AG08395 (cell line): ENCODE measurements at regions not wholly inside any gene's neighbourhood (a gene's known extent, or its start where the extent isn't known, plus 50 kb on each side); places are given as distances from the start of the nearest gene placed in this dataset.
"Not testable (repeated sequence)": the region's sequence is repeated elsewhere in the genome, so short reads cannot be mapped to it uniquely, and the experiment has no call there.

Source experiments
- DNase-seq: peaks from one replicate; pipeline ENCODE4 v3.0.0; 2012; ENCODE audit warnings: mixed read lengths, low spot score

DNA sequence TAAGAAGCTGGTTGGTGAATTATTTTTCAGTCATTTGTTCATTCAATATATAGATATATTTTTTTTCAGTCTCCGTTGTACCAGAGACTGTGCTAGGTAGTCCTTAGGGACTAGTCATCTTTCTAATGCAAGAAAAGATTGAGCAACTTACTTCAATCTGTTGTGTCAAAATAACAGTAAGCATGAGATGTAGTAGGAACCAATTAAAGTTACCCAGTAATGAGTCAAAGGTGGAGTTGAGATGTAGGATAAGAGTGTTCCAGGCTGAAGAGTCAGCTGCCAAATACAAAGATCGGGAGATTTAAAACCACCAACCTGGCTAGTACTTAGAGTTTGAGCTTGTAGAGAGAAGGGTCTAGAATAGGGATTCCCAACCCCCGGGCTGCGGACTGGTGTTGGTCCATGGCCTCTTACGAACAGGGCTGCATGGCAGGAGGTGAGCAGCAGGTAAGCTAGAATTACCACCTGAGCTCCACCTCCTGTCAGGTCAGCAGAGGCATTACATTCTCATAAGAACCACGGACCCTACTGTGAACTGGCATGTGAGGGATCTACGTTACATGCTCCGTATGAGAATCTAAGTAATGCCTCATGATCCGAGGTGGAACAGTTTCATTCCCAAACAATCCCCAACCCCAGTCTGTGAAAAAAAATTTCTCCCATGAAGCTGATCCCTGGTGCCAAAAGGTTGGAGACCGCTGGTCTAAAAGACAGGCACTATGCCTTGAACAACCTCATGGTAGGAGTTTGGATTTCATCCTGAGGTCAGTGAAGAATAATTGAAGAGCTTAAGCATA is 1241.5 kb upstream of the WWC1 start:
- DNase-seq = peak; percentile 1

DNA sequence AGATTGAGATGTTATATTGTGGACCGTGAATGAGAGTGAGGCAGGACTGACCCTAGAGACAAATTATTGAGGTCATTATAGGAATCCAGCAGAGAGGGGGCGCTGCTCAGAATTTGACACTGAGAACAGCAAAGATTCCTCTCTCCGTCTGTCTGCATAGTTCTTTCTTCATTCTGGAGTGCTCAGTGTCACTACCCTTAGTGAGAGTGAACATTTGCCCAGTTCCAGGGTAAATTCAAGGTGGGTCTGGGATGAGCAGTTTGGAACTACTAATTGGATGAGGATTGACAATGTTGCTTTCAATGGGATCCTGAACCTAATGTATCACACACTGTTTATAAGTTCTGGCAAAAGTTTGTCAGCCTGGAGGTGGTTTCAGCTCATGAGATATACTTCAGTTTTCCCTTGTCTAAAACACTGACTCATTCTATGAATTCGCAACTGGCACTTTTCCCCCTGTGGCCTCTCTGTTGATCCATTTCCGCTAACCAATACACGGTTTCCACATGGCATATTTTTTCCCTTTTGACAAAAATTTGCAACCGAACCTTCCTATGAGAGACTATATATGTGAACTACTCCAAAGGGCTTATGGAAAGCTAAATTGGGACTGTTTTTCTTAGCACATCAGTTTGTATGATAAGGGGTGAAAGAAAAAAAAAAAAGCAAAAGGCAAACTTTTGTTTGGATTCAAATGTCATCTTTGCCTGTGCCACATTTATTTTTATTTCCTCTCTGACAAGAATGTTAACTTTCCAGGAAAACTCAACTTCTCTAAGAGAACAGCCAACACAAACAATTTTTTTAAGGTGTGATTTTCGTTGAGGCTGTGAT is 1240.7 kb upstream of the WWC1 start:
- no peak for DNase-seq

DNA sequence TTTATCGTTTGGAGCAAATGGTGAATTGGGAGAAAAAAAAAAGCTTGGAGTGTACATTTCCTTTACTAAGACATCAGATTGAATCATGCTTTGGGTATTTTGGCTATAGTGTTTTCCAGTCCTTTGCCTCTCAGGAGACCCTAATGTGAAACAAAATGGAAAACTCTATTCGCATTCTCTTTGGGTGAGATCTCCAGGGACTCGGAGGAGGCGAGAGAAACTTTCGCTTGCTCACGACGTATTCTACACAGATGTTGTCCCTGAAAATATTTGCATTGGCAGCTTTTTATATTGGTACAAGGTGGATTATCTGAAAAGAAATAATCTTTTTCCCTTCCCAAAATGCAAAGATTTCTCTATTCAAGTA is 1240.1 kb upstream of the WWC1 start:
- DNase-seq = no peak

GRCh38 chr5:167052791-167053190 is 1238.7 kb upstream of the WWC1 start:
- DNase-seq = no peak

- DNase-seq = no peak
These were observed 1233.8 kb upstream of the WWC1 start for GRCh38 chr5:167057665-167058064.

GRCh38 chr5:167061695-167062094 is 1229.8 kb upstream of the WWC1 start:
- no peak for DNase-seq

DNA sequence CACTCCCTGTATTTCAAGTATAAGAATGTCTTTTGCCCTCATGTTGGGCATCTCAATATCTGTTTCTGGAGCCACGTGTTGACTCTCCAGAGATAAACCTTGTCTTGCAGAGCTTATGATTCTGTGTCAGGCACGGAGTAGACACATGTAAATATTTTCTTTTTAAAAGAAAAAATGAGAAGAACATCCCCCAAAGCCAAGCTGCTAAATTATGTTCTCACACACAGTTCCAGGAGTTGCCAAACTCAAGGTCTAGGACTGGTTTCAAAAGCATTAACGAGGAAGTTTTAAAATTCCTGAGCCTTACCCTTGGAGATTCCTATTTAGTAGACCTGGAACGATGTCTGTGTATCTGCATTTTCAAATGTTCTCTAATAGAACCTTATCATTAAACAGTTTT is 1228.3 kb upstream of the WWC1 start:
- no peak for DNase-seq

DNA sequence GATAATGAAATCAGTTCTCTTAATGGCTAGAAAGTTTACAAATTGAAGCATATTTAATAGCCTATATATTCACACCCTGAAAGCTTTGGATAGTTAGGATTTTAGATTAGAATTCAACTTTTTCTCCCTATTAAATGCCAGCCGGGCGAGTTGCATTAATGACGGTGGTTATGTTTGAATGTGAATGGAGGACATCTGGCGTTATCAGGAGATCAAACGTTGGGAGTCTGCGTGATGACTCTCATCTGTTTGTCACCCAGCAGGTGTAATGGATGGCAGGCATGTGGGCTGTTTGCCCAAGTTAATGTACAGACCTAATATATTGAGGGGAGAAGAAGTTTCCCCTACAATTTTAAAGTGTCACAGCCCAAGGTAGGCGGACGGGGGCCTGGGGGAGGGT is 1227.7 kb upstream of the WWC1 start:
- no peak for DNase-seq

- DNase-seq = no peak
These were observed 1227.2 kb upstream of the WWC1 start for GRCh38 chr5:167064198-167064776.

GRCh38 chr5:167065794-167066193 is 1225.7 kb upstream of the WWC1 start:
- no peak for DNase-seq

- no peak for DNase-seq
These were observed 1219.3 kb upstream of the WWC1 start for GRCh38 chr5:167071981-167072610.

DNA sequence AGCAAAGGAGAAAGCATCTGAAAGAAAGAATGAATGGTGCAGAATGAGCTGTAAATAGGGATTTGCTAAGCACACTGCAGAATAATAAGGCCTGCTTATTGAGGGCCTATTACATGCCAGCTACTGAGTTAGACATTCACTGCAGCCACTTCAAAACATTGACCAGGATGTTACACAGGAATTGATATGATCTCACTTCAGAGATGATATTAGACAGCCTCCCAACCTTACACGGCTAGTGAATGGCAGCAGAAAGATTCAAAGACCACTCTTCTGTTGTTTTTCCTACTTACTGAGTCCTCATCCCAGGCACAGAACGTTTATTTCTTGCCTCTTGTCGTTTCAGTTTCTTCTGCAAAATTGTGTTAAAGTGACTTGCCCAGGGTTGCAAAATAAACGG is 1209.9 kb upstream of the WWC1 start:
- DNase-seq = no peak

DNA sequence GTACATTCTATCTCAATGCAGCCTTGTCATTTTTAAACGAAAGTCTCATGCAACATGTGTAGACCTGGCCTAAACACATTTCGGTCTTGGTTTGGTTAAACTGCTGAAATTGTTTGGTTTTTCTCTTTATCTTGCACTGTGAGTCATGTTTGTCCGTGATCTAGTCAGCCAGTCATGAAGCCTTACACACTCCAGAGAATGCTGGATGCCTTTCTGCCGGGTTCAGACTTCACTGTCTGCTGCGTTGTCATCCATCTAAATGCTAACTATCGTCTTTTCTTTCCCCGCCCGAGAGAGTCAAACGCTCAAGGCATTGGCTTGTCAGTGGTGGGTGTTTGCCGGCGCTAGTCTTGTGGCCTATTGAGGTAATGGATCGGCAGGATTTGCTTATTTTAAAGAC is 1194.6 kb upstream of the WWC1 start:
- DNase-seq = no peak

DNA sequence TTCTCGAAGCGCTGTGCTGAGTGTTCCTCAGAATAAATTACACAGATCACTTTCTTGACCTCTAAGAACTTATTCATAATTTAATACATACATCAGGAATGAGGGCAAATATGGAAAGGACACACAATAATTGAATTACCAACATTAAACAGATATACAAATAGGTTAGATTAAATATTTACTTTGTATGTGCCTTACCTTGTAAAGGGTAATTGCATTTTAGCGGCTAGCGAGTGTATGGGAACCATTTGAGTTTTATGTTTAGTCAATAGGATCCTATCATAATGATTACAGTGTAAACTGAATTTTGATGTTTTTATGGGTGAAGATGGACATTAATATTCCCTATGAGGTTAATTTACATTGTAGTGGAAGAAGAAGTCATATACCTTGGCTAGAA is 1187.1 kb upstream of the WWC1 start:
- no peak for DNase-seq

DNA sequence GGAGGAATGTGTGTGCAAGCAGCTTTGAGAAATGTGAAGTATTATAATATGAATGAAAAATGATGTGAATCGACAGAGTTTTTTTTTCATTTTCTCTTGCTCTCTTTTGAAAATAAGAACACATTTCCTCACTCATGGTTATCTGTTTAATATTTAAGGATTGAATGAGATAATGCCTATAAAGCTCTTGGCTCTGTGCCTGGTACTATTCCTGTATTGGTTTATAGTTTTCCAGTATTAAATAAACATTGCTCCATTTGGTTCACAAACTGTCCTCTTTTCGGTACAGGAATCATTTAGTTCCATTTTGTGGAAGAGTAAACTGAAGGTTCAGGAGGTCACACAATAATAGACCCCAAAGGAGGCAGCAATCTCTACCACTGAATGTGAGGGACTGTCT is 1185.5 kb upstream of the WWC1 start:
- DNase-seq = no peak

DNA sequence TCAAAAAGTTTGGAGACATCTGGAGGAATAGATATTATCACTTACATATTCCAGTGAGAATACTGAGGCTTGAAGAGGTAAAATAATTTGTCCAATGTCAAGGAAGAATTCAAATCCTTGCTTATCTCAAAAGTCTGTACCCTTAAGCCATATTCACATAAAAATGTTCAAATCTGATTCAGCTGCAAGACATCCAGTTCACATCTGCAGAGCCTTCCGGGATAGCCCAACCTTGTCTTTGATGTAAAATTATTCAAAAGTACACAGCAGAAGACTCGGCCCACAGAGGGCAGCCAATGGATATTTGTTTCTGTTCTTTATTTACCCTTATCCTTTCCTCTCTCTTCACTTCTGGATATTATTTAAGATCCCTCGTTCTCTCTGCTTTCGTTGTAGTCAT is 1183.8 kb upstream of the WWC1 start:
- no peak for DNase-seq

- DNase-seq = not testable (repeated sequence)
These were observed 1183.2 kb upstream of the WWC1 start for GRCh38 chr5:167108266-167108665.

DNA sequence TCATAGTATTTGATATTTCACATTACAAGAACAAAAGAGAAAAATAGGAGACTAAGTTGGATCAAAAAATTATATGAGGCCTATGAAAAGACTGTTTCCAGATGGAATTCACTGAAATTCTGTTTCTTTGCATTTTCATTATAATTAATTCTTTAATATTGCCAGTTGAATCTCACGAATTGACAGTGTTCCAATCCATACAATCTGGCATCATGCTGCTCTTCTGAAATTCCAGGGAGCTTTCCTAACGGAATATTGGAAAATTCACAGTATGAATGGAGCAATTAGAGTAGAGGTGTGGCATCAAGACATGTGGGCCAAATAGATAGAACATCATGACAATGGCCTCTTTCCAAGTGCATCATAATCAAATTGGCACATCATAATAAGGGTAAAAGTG is 1178.9 kb upstream of the WWC1 start:
- no peak for DNase-seq

- DNase-seq = no peak
These were observed 1169.2 kb upstream of the WWC1 start for GRCh38 chr5:167122267-167122666.

DNA sequence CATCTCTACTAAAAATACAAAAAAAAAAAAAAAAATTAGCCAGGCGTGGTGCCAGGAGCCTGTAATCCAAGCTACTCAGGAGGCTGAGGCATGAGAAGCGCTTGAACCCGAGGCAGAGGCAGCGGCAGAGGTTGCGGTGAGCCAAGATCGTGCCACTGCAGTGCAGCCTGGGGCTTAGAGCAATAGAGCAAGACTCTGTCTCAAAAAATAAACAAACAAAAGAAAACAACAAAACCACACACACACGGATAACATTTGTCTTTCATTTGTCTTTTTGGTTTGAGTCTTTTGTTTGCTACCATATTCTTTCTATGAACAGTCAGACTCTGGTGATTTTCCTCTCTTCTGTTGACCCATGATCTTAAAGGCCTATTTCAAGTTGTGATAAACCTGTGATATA is 1168.3 kb upstream of the WWC1 start:
- no peak for DNase-seq

DNA sequence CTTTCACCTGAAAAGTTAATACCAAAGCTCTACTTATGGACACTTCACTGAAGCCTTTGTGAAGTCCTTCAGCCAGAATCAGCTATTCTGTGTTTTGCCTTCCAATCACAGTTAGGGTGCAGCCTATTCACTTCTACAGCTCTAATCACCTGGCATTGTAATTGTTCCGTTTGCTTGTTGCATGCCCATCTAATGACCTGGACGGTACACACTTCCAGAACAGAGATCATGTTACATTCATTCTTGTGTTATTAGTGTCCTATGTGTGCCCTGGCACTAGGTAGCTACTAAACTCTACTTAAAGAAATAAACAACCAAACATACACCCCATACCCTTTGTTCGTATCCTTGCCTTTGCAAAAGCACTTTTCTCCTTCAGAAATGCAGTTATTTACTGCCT is 1162.9 kb upstream of the WWC1 start:
- no peak for DNase-seq

DNA sequence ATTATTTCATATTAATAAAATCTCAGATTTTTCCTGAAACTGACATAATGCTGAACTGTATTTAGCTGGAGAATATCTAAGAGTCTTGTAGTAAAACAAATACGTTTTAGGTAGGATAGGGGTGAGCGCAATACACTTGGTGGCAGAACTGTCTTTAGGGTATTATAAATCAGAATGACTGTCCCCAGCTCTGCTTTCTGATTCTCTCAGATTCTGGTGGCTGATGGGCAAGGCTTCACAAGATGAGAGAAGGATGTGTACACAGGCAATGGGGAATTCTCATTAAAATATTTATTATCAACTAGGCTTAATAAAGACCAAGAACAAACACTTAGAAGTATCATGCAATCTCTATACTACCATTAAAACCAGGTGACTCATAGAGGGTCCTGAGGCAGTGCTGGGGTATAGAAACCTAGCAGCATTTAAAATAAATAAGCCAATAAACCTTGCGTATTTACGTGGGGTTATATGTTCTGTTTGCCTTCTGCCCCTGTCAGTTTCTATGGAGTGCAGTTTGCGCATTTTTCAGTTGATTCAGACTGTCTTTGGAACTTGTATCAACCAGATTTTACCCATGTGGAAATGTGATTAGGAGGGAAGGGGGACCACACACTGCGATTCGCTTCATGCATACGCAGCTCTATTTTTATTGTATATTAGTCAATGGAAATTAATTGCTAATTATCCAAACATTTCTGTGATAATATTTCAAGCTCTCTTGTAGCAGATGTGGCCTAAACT is 1150.7 kb upstream of the WWC1 start:
- no peak for DNase-seq
